Stomach (tissue), 4 donors: ENCODE measurements at regions not wholly inside any gene's neighbourhood (a gene's known extent, or its start where the extent isn't known, plus 50 kb on each side); places are given as distances from the start of the nearest gene placed in this dataset.

Experiments
- POLR2A ChIP-seq, 4 donors: fragments of 450-650 bp; IDR thresholded peaks; one replicate each; pipeline ENCODE4 v1.6.1; 2016; ENCODE audit warnings: antibody characterized with exemption in 4 of 4, control low read depth in 2 of 4, mild to moderate bottlenecking in 1 of 4, moderate library complexity in 1 of 4
- TF ChIP-seq, protein P1 (sequence below), 7 experiments: fragments of 450-650 bp in 4 of 7; fragments of 200-600 bp in 3 of 7; sonication (generic) in 3 of 7; IDR thresholded peaks; one replicate each; pipeline ENCODE4 v1.5.1; 2016 to 2019; ENCODE audit warnings: antibody characterized with exemption in 7 of 7, control low read depth in 2 of 7, mild to moderate bottlenecking in 1 of 7

DNA sequence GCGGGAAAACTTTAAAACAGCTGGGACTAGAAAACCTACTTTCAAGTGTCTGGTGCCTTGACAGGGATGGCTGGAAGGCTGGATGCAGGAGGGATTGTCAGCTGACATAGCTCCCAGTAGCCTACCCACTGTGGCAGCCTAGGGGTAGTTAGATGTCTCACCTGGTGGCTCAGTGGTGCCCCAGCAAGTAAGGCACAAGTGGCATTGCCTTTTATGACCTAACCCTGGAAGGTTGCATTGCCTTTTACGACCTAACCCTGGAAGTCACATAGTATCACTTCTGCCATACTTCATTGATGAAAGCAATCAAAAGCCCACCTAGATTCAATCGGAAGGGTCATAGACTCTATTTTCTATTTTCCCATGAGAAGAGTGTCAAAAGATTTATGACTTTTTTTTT, 724.7 kb upstream of the TBX3 start:
- TF ChIP-seq, protein P1, sequence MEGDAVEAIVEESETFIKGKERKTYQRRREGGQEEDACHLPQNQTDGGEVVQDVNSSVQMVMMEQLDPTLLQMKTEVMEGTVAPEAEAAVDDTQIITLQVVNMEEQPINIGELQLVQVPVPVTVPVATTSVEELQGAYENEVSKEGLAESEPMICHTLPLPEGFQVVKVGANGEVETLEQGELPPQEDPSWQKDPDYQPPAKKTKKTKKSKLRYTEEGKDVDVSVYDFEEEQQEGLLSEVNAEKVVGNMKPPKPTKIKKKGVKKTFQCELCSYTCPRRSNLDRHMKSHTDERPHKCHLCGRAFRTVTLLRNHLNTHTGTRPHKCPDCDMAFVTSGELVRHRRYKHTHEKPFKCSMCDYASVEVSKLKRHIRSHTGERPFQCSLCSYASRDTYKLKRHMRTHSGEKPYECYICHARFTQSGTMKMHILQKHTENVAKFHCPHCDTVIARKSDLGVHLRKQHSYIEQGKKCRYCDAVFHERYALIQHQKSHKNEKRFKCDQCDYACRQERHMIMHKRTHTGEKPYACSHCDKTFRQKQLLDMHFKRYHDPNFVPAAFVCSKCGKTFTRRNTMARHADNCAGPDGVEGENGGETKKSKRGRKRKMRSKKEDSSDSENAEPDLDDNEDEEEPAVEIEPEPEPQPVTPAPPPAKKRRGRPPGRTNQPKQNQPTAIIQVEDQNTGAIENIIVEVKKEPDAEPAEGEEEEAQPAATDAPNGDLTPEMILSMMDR (IDR thresholded peaks at IDR 0.05), result no peak
- TF ChIP-seq POLR2A (IDR thresholded peaks at IDR 0.05), result no peak
